ENCODE measurements at regions not wholly inside any gene's neighbourhood (a gene's known extent, or its start where the extent isn't known, plus 50 kb on each side); places are given as distances from the start of the nearest gene placed in this dataset.

GRCh38 chr20:4083098-4083865, 65.3 kb upstream of the SMOX start:
- TF ChIP-seq CTCF (IDR thresholded peaks at IDR 0.05; ENCODE audit: low read length) (no peak), EZH2 (optimal IDR thresholded peaks at IDR 0.05; ENCODE audit: low read depth, low read length) (no peak)

Data from MM.1S (cell line).